CD14-positive monocyte (primary cell): ENCODE measurements at regions not wholly inside any gene's neighbourhood (a gene's known extent, or its start where the extent isn't known, plus 50 kb on each side); places are given as distances from the start of the nearest gene placed in this dataset.

Source experiments
- DNase-seq, 3 donors: peaks; one replicate each; pipeline ENCODE4 v3.0.0-alpha.2; 2011 to 2022
- H2AFZ ChIP-seq: 2 replicates; pipeline ENCODE4 v1.6.0; 2012; ENCODE audit warnings: mild to moderate bottlenecking, low read depth, low read length, inconsistent platforms; ENCODE audit not compliant: insufficient read depth, poor library complexity, severe bottlenecking
- H3K27ac ChIP-seq, 2 donors: 1 replicate in 1 of 2; 2 replicates in 1 of 2; pipeline ENCODE4 v1.5.1; 2012 to 2013; ENCODE audit warnings: low read length in 2 of 2, control low read depth in 1 of 2, inconsistent platforms in 1 of 2, low read depth in 1 of 2, mild to moderate bottlenecking in 1 of 2
- H3K27me3 ChIP-seq, 2 donors: one replicate each; pipeline versions ENCODE4 v1.6.0 to v1.6.1; 2011 to 2013; ENCODE audit warnings: low read length in 2 of 2; ENCODE audit not compliant: control insufficient read depth in 2 of 2, insufficient read depth in 2 of 2
- H3K36me3 ChIP-seq, 2 donors: replicated peaks in 1 of 2; 1 replicate in 1 of 2; 2 replicates in 1 of 2; pipeline versions ENCODE4 v1.5.1 to v1.6.1; 2012 to 2013; ENCODE audit warnings: low read length in 2 of 2, control low read depth in 1 of 2, inconsistent platforms in 1 of 2, mild to moderate bottlenecking in 1 of 2; ENCODE audit not compliant: insufficient read depth in 2 of 2, control insufficient read depth in 1 of 2
- H3K4me1 ChIP-seq, 2 donors: 1 replicate in 1 of 2; 2 replicates in 1 of 2; pipeline versions ENCODE4 v1.5.1 to v1.6.1; 2012 to 2013; ENCODE audit warnings: low read length in 2 of 2, control low read depth in 1 of 2, inconsistent platforms in 1 of 2, mild to moderate bottlenecking in 1 of 2, moderate library complexity in 1 of 2; ENCODE audit not compliant: insufficient read depth in 2 of 2, control insufficient read depth in 1 of 2
- H3K4me2 ChIP-seq: replicated peaks from 2 replicates; pipeline ENCODE3; 2012; ENCODE audit warnings: low read length, moderate library complexity, mild to moderate bottlenecking; ENCODE audit not compliant: poor library complexity, severe bottlenecking; ENCODE audit errors: extremely low read depth
- H3K4me3 ChIP-seq, 3 experiments: fragments of 200-600 bp in 1 of 3; sonication (generic) in 1 of 3; replicated peaks in 1 of 3; 1 replicate in 2 of 3; 2 replicates in 1 of 3; pipeline ENCODE4 v1.5.1; 2011 to 2013; ENCODE audit warnings: low read length in 3 of 3, mild to moderate bottlenecking in 3 of 3, control low read depth in 2 of 3, low read depth in 2 of 3, inconsistent platforms in 1 of 3, moderate library complexity in 1 of 3
- H3K79me2 ChIP-seq: 2 replicates; pipeline ENCODE4 v1.6.0; 2012; ENCODE audit warnings: mild to moderate bottlenecking, control low read depth, inconsistent platforms, low read length, moderate library complexity; ENCODE audit not compliant: insufficient read depth
- H3K9ac ChIP-seq: 2 replicates; pipeline ENCODE4 v1.6.0; 2017; ENCODE audit warnings: low read length, mild to moderate bottlenecking; ENCODE audit not compliant: insufficient read depth, poor library complexity, severe bottlenecking
- H3K9me3 ChIP-seq, 2 donors: replicated peaks in 1 of 2; 1 replicate in 1 of 2; 2 replicates in 1 of 2; pipeline versions ENCODE4 v1.5.1 to v1.6.1; 2012 to 2013; ENCODE audit warnings: low read length in 2 of 2, control low read depth in 1 of 2; ENCODE audit not compliant: control insufficient read depth in 1 of 2, insufficient read depth in 1 of 2
- H4K20me1 ChIP-seq: 2 replicates; pipeline ENCODE4 v1.6.0; 2012; ENCODE audit warnings: mild to moderate bottlenecking, low read length, control low read depth, moderate library complexity; ENCODE audit not compliant: insufficient read depth
- H3K27ac Mint-ChIP-seq, 7 donors: one replicate each; pipeline ENCODE4 v1.8.0; 2020; ENCODE audit warnings: mild to moderate bottlenecking in 7 of 7, mixed read lengths in 7 of 7, moderate library complexity in 6 of 7, inconsistent platforms in 2 of 7
- H3K27me3 Mint-ChIP-seq, 3 donors: one replicate each; pipeline ENCODE4 v1.8.0; 2021 to 2022; ENCODE audit warnings: low read depth in 3 of 3, mild to moderate bottlenecking in 3 of 3, mixed read lengths in 3 of 3, moderate library complexity in 3 of 3, inconsistent platforms in 1 of 3
- H3K36me3 Mint-ChIP-seq, 2 donors: one replicate each; pipeline ENCODE4 v1.8.0; 2020; ENCODE audit warnings: mixed read lengths in 2 of 2, inconsistent platforms in 1 of 2, mild to moderate bottlenecking in 1 of 2
- H3K4me1 Mint-ChIP-seq: one replicate; pipeline ENCODE4 v1.8.0; 2020; ENCODE audit warnings: mild to moderate bottlenecking, mixed read lengths
- H3K4me3 Mint-ChIP-seq, 2 donors: one replicate each; pipeline ENCODE4 v1.8.0; 2020; ENCODE audit warnings: mild to moderate bottlenecking in 2 of 2, mixed read lengths in 2 of 2, moderate library complexity in 1 of 2
- H3K9me3 Mint-ChIP-seq, 7 donors: one replicate each; pipeline ENCODE4 v1.8.0; 2020 to 2022; ENCODE audit warnings: mixed read lengths in 7 of 7, mild to moderate bottlenecking in 6 of 7, moderate library complexity in 6 of 7, inconsistent platforms in 2 of 7
- WGBS: methylation state at CpG from one replicate; pipeline ENCODE4 v1.1.5; 2013; ENCODE audit warnings: missing lambda C conversion rate; ENCODE audit not compliant: insufficient coverage; 5-methylcytosine and 5-hydroxymethylcytosine counted together
- intact Hi-C, 2 donors: fragments of 100-400 bp; cut with micrococcal nuclease; formaldehyde crosslinking; loops; one replicate each; pipeline versions ENCODE4 v1.15.0 to v1.15.1; 2023
- TF ChIP-seq, protein P1 (sequence below): fragments of 200-600 bp; IDR thresholded peaks from one replicate; pipeline ENCODE4 v1.8.0; 2022; ENCODE audit warnings: antibody characterized with exemption, mild to moderate bottlenecking

DNA sequence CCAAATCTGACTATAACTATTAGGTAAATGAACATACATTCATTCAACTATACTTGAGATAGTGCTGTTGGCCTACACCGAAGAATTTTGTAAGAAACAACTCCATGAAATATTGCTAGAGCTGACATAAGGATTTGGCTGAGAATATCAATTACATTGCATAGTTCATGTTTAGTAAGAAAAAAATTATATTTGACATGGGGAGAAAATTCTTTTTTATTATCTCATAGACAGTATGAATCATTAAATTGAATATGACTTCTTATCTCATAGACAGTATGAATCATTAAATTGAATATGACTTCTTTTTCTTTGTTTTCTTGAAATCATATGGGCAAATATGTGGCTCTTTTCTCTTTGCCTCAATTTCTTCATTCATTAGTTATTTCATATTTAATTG, 212.3 kb upstream of the HSF2 start:
- intact Hi-C loops, result no loop called here
- Mint-ChIP-seq H3K27ac (no peak overlapping the region), H3K4me3 (no peak overlapping the region), H3K9me3 (peaks cover 0 to 3% (median 0%) of the 10 kb centered on the region in 7 donors), H3K36me3 (no peaks in the 10 kb centered on the region), H3K4me1 (no peaks in the 10 kb centered on the region), H3K27me3 (peaks cover 0 to 2% (median 1%) of the 10 kb centered on the region in 3 donors)
- Histone ChIP-seq H3K79me2 (no peaks in the 10 kb centered on the region), H3K4me3 (no peak overlapping the region), H3K36me3 (no peaks in the 10 kb centered on the region), H3K9me3 (no peaks in the 10 kb centered on the region), H2AFZ (no peak overlapping the region), H3K27ac (no peak overlapping the region), H3K27me3 (no peaks in the 10 kb centered on the region), H3K9ac (no peak overlapping the region), H4K20me1 (no peaks in the 10 kb centered on the region), H3K4me2 (no peak overlapping the region), H3K4me1 (no peaks in the 10 kb centered on the region)
- no peak for DNase-seq
- TF ChIP-seq, protein P1, sequence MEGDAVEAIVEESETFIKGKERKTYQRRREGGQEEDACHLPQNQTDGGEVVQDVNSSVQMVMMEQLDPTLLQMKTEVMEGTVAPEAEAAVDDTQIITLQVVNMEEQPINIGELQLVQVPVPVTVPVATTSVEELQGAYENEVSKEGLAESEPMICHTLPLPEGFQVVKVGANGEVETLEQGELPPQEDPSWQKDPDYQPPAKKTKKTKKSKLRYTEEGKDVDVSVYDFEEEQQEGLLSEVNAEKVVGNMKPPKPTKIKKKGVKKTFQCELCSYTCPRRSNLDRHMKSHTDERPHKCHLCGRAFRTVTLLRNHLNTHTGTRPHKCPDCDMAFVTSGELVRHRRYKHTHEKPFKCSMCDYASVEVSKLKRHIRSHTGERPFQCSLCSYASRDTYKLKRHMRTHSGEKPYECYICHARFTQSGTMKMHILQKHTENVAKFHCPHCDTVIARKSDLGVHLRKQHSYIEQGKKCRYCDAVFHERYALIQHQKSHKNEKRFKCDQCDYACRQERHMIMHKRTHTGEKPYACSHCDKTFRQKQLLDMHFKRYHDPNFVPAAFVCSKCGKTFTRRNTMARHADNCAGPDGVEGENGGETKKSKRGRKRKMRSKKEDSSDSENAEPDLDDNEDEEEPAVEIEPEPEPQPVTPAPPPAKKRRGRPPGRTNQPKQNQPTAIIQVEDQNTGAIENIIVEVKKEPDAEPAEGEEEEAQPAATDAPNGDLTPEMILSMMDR, result no peak
- no CpG with 5 or more reads among the region's 1 CpG for WGBS

DNA sequence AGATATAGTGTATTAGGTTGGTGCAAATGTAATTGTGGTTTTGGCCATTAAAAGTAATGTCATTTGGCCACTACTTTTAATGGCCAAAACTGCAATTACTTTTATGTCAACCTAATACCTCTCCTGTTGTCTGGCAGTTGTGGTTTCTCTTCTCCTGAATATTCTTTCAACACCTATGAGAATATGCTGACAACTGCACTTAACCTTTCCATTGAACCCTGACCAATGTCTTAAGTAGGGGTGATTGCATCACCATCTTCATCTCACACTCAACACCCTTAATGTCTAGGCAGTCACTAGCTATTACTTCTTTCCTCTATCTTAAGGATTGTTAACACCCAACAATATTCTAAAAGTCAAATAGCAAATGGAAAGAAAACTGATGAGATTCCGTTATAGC, 200.5 kb upstream of the HSF2 start:
- no peak overlapping the region for H2AFZ ChIP-seq
- Mint-ChIP-seq H3K4me1 (no peaks in the 10 kb centered on the region), H3K9me3 (peaks cover 0 to 3% (median 0%) of the 10 kb centered on the region in 7 donors), H3K4me3 (no peak overlapping the region), H3K36me3 (no peaks in the 10 kb centered on the region), H3K27ac (no peak overlapping the region), H3K27me3 (peaks cover 0 to 2% (median 0%) of the 10 kb centered on the region in 3 donors)
- no peaks in the 10 kb centered on the region for H3K36me3 ChIP-seq
- H3K27me3 ChIP-seq, result no peaks in the 10 kb centered on the region
- H3K9ac ChIP-seq, result no peak overlapping the region
- WGBS, result no CpG with 5 or more reads among the region's 1 CpG
- no peak overlapping the region for H3K4me2 ChIP-seq
- TF ChIP-seq, protein P1, result no peak
- H4K20me1 ChIP-seq, result no peaks in the 10 kb centered on the region
- no peaks in the 10 kb centered on the region for H3K79me2 ChIP-seq
- no peak overlapping the region for H3K27ac ChIP-seq
- no peaks in the 10 kb centered on the region for H3K4me1 ChIP-seq
- intact Hi-C loops, result no loop called here
- H3K4me3 ChIP-seq, result no peak overlapping the region
- DNase-seq, result no peak
- H3K9me3 ChIP-seq, result no peaks in the 10 kb centered on the region
